ENCODE measurements at regions not wholly inside any gene's neighbourhood (a gene's known extent, or its start where the extent isn't known, plus 50 kb on each side); places are given as distances from the start of the nearest gene placed in this dataset.

- TF ChIP-seq ZNF644 (tag; IDR thresholded peaks at IDR 0.05; ENCODE audit: low read depth) (no peak; the same call in 1 of the 2 replicates), NR2C2 (CRISPR knock-in tag; IDR thresholded peaks at IDR 0.05) (no peak), NR2C2 (tag; IDR thresholded peaks at IDR 0.05) (peak; percentile 45; the same call in 1 of the 2 replicates), ARID1B (IDR thresholded peaks at IDR 0.05) (peak; percentile 28; the same call in 1 of the 2 replicates)
These were observed 191.2 kb upstream of the SAMSN1 start (continued) for GRCh38 chr21:14737284-14737691.

GRCh38 chr21:14736672-14737071 lies 190.6 kb upstream of the SAMSN1 start:
- no peaks in the 10 kb centered on the region for H4K20me1 ChIP-seq (replicated peaks; ENCODE audit: control insufficient read depth, insufficient read depth, low read length)
- peaks cover 10% of the 10 kb centered on the region for H3K79me2 ChIP-seq (ENCODE audit: control insufficient read depth, insufficient read depth, low read length)
- H3K9me3 ChIP-seq (replicated peaks; ENCODE audit: control insufficient read depth, insufficient read depth, low read depth, low read length), result peaks cover 2% of the 10 kb centered on the region; the same call in 1 of the 2 replicates
- H3K4me1 ChIP-seq (replicated peaks in 1 of 2; ENCODE audit: control insufficient read depth in 2 of 2, insufficient read depth in 2 of 2, low read length in 2 of 2), result peaks cover 0 to 42% of the 10 kb centered on the region in 2 experiments; a peak in 3 of 5 replicates
- POLR2A ChIA-PET, result interaction anchor here (0.7 to 1.6 kb wide), 6 partner anchors 8 to 320 kb away, joined by 3 to 5 read pairs (median 4); no protein-coding TSS in a partner anchor
- H3K4me2 ChIP-seq (ENCODE audit: insufficient read depth, low read length), result peak overlapping the region; percentile 7; the same call in 1 of the 2 replicates
- H3K27me3 ChIP-seq (ENCODE audit: control insufficient read depth in 2 of 2, insufficient read depth in 2 of 2, low read length in 2 of 2), result no peaks in the 10 kb centered on the region
- intact Hi-C loops (cut with micrococcal nuclease) (loop anchor here (5.0 kb wide), 5 partner anchors 36 to 284 kb away; no protein-coding TSS in a partner anchor), in situ Hi-C loops (cut with MboI) (no loop called here)
- H3K9me1 ChIP-seq (ENCODE audit: control insufficient read depth, insufficient read depth, low read length), result no peaks in the 10 kb centered on the region
- FAIRE-seq, result peak; percentile 65
- peak overlapping the region; percentile 74 for H2AFZ ChIP-seq (ENCODE audit: low read depth, low read length)
- H3K27ac ChIP-seq (ENCODE audit: extremely low read depth, low read depth, low read length), result peak overlapping the region; percentile 64; the same call in 2 of the 3 replicates
- H3K9ac ChIP-seq (ENCODE audit: insufficient read depth in 1 of 2, low read depth in 2 of 2, low read length in 2 of 2), result no peak overlapping the region; a peak in 1 of 4 replicates
- H3K4me3 ChIP-seq, result no peak overlapping the region
- peaks cover 21% of the 10 kb centered on the region; the same call in 1 of the 3 replicates for H3K36me3 ChIP-seq (ENCODE audit: control insufficient read depth, insufficient read depth, low read length)
- CTCF ChIA-PET (ENCODE audit: low intra/inter-chr PET ratio), result no interaction called here
- ATAC-seq, result peak; percentile 59
- no peak for DNase-seq (ENCODE audit: extremely low read depth in 1 of 4, low spot score in 3 of 4)
- BruUV-seq (replicated peaks), result no TSS peak
- WGBS (ENCODE audit: insufficient coverage, low coverage, missing lambda C conversion rate), result 16% methylated on average over 2 of the region's 2 CpGs
- TF ChIP-seq PKNOX1 (IDR thresholded peaks at IDR 0.05), result peak; percentile 26; the same call in 1 of the 2 replicates
- TF ChIP-seq CC2D1A (IDR thresholded peaks at IDR 0.05), result no peak
- peak; percentile 88 for TF ChIP-seq ZNF316 (IDR thresholded peaks at IDR 0.05)
- no peak for TF ChIP-seq ATF1 (CRISPR knock-in tag; IDR thresholded peaks at IDR 0.05)
- peak; percentile 40; the same call in 1 of the 2 replicates for TF ChIP-seq ATF1 (tag; IDR thresholded peaks at IDR 0.05)
- TF ChIP-seq C11orf30 (IDR thresholded peaks at IDR 0.05; ENCODE audit: low read depth), result peak; percentile 67
- TF ChIP-seq CREB3 (tag; conservative IDR thresholded peaks at IDR 0.05; ENCODE audit: low read depth), result 0 out of 2 replicates have a peak, but pooled peaks have one; percentile 30
- TF ChIP-seq CREB5 (CRISPR knock-in tag; IDR thresholded peaks at IDR 0.05), result no peak
- peak; percentile 64; the same call in 1 of the 2 replicates for TF ChIP-seq ATF7 (IDR thresholded peaks at IDR 0.05)
- TF ChIP-seq MAFF (IDR thresholded peaks at IDR 0.05; ENCODE audit: low read length), result peak; percentile 8; the same call in 1 of the 2 replicates
- peak; percentile 87 for TF ChIP-seq MEIS2 (IDR thresholded peaks at IDR 0.05; ENCODE audit: partially characterized antibody)
- peak; percentile 64; the same call in 1 of the 2 replicates for TF ChIP-seq JUND (IDR thresholded peaks at IDR 0.05; ENCODE audit: borderline replicate concordance, low read depth, low read length)
- peak; percentile 71; the same call in 2 of the 3 replicates for TF ChIP-seq JUND (tag; IDR thresholded peaks at IDR 0.05; ENCODE audit: borderline replicate concordance, low read depth, low read length)
- 0 out of 2 replicates have a peak, but pooled peaks have one; percentile 34 for TF ChIP-seq MECOM (CRISPR knock-in tag; IDR thresholded peaks at IDR 0.05)

All from K562 (cell line).